DOHH2 (cell line): ENCODE measurements at regions not wholly inside any gene's neighbourhood (a gene's known extent, or its start where the extent isn't known, plus 50 kb on each side); places are given as distances from the start of the nearest gene placed in this dataset.

Experiments
- H3F3A ChIP-seq: fragments of 200-600 bp; sonication (generic), shearing (Covaris generic); 2 replicates; pipeline ENCODE4 v1.6.0; 2016; ENCODE audit warnings: antibody characterized with exemption, mild to moderate bottlenecking; ENCODE audit not compliant: control insufficient read depth, insufficient read depth
- H3K27ac ChIP-seq: fragments of 200-600 bp; sonication (generic); 2 replicates; pipeline ENCODE4 v1.5.1; 2014; ENCODE audit warnings: low read depth, mild to moderate bottlenecking, low read length, moderate library complexity
- H3K27me3 ChIP-seq: fragments of 200-600 bp; sonication (generic); 2 replicates; pipeline ENCODE4 v1.6.1; 2014; ENCODE audit warnings: mild to moderate bottlenecking, low read length, mixed read lengths; ENCODE audit not compliant: control insufficient read depth
- H3K36me3 ChIP-seq: fragments of 200-600 bp; sonication (generic); 2 replicates; pipeline ENCODE4 v1.6.1; 2014; ENCODE audit warnings: mild to moderate bottlenecking, low read length, moderate library complexity, mixed read lengths; ENCODE audit not compliant: control insufficient read depth
- H3K4me1 ChIP-seq: fragments of 200-600 bp; sonication (generic); 2 replicates; pipeline ENCODE4 v1.6.1; 2014; ENCODE audit warnings: mild to moderate bottlenecking, low read length, mixed read lengths; ENCODE audit not compliant: control insufficient read depth
- H3K4me2 ChIP-seq: fragments of 200-600 bp; sonication (generic); 2 replicates; pipeline ENCODE4 v1.6.0; 2014; ENCODE audit warnings: mild to moderate bottlenecking, low read length, moderate library complexity
- H3K4me3 ChIP-seq: fragments of 200-600 bp; sonication (generic); 2 replicates; pipeline ENCODE4 v1.5.1; 2014; ENCODE audit warnings: mild to moderate bottlenecking, low read length, mixed read lengths
- H3K79me2 ChIP-seq: fragments of 200-600 bp; sonication (generic); 2 replicates; pipeline ENCODE4 v1.6.1; 2014; ENCODE audit warnings: mild to moderate bottlenecking, low read length, mixed read lengths; ENCODE audit not compliant: control insufficient read depth
- H3K9me2 ChIP-seq: fragments of 200-600 bp; sonication (generic); replicated peaks from 2 replicates; pipeline ENCODE4 v1.6.1; 2014; ENCODE audit warnings: mild to moderate bottlenecking, low read length, mixed read lengths; ENCODE audit not compliant: control insufficient read depth
- H3K9me3 ChIP-seq: fragments of 200-600 bp; sonication (generic); 2 replicates; pipeline ENCODE4 v1.6.1; 2014; ENCODE audit warnings: antibody characterized with exemption, low read length, mixed read lengths; ENCODE audit not compliant: control insufficient read depth, insufficient read depth
- H4K20me1 ChIP-seq: fragments of 200-600 bp; sonication (generic); 2 replicates; pipeline ENCODE4 v1.6.0; 2014; ENCODE audit warnings: low read depth, mild to moderate bottlenecking, antibody characterized with exemption, low read length, moderate library complexity; ENCODE audit not compliant: control insufficient read depth, insufficient read depth
- CTCF ChIP-seq: fragments of 200-600 bp; sonication (generic); IDR thresholded peaks from one replicate; pipeline ENCODE4 v1.5.1; 2014; ENCODE audit warnings: antibody characterized with exemption, mild to moderate bottlenecking, low read depth, low read length; ENCODE audit not compliant: poor library complexity, severe bottlenecking
- EZH2phosphoT487 ChIP-seq: fragments of 200-600 bp; sonication (generic); IDR thresholded peaks from 2 replicates; pipeline ENCODE4 v1.6.1; 2017; ENCODE audit warnings: borderline replicate concordance, mild to moderate bottlenecking, antibody characterized with exemption, low read length, moderate library complexity, mixed read lengths

DNA sequence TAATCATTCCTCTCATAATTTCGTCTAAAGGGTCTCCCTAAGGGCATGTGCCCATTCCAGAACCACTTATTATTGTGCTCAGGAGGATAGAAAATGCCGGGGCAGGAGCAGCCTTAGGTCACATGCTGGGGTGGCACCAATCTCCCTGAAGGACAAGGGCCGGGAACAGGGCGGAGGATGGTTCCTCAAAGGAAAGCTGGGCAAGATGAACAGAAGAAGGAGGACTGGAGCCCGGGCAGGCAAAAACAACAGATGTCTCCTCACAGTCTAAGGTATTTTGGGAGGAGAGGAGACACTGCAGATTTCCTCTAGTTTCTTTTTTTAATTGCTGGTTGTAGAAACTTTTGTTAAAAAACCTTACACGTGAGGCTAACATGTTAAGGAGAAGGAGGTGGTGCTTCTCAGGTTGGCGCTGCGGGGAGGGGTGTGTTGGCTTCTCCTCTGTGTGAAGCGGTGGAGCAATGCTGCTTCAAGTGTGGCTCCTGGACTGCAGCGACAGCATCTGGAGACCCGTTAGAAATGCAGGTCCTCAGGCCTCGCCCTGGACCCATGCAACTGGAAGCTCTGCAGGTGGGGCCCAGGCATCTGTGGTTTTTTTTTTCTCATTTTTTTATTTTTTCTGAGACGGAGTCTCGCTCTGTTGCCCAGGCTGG, 164.8 kb downstream of the AACS start:
- Histone ChIP-seq H3K4me3 (no peak overlapping the region), H3K36me3 (no peaks in the 10 kb centered on the region), H3K79me2 (no peaks in the 10 kb centered on the region), H3F3A (no peaks in the 10 kb centered on the region), H3K27ac (no peak overlapping the region), H3K4me2 (no peak overlapping the region), H4K20me1 (no peaks in the 10 kb centered on the region), H3K9me2 (no peaks in the 10 kb centered on the region), H3K4me1 (no peaks in the 10 kb centered on the region), H3K9me3 (no peaks in the 10 kb centered on the region), H3K27me3 (peaks cover 13% of the 10 kb centered on the region)
- no peak for TF ChIP-seq CTCF
- no peak for TF ChIP-seq EZH2phosphoT487

- no peak overlapping the region for H3K27ac ChIP-seq
- peaks cover 13% of the 10 kb centered on the region for H3K27me3 ChIP-seq
- H3K36me3 ChIP-seq: no peaks in the 10 kb centered on the region
- no peaks in the 10 kb centered on the region for H3F3A ChIP-seq
- H4K20me1 ChIP-seq: 0 out of 2 replicates have a peak, but pooled peaks cover 3% of the 10 kb centered on the region
- no peak for TF ChIP-seq EZH2phosphoT487
- TF ChIP-seq CTCF: no peak
- H3K4me1 ChIP-seq: no peaks in the 10 kb centered on the region
- H3K79me2 ChIP-seq: no peaks in the 10 kb centered on the region
- no peak overlapping the region for H3K4me3 ChIP-seq
- no peak overlapping the region for H3K4me2 ChIP-seq
- no peaks in the 10 kb centered on the region for H3K9me2 ChIP-seq
- H3K9me3 ChIP-seq: no peaks in the 10 kb centered on the region
Observed at GRCh38 chr12:125233319-125233718, 168.1 kb downstream of the AACS start.

DNA sequence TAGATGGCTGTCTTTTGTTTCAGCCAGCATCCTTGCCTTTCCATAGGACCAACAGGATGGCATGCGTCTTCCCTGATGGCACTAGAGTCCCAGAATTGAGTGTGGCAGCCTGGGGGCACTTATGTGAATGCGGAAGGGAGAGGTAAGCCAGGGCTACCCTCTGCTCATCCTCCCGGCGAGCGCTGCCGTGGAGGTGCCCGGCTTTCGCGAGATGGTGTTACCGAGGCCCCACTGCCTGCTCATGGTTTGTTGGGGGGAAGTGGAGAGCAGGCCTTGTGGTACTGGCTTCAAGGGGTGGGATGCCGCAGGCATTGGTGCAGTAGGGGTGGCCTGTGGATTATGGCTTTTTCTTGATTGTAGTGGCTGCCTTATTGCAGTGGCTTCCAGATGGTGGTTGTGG, 174.3 kb downstream of the AACS start:
- Histone ChIP-seq H3K4me2 (no peak overlapping the region), H3K4me1 (no peaks in the 10 kb centered on the region), H3K9me3 (no peaks in the 10 kb centered on the region), H3F3A (no peaks in the 10 kb centered on the region), H3K27ac (no peak overlapping the region), H3K36me3 (no peaks in the 10 kb centered on the region), H4K20me1 (0 out of 2 replicates have a peak, but pooled peaks cover 3% of the 10 kb centered on the region), H3K27me3 (peaks cover 11% of the 10 kb centered on the region), H3K9me2 (no peaks in the 10 kb centered on the region), H3K79me2 (no peaks in the 10 kb centered on the region), H3K4me3 (no peak overlapping the region)
- TF ChIP-seq EZH2phosphoT487 (no peak), CTCF (no peak)
